BLaER1 treated with 17β-estradiol and CSF1 and Interleukin-3, amounts not matched to agents 10 nM and 100 nM (cell line): ENCODE measurements at regions not wholly inside any gene's neighbourhood (a gene's known extent, or its start where the extent isn't known, plus 50 kb on each side); places are given as distances from the start of the nearest gene placed in this dataset.
A peak's percentile ranks its signal among the peaks of the same experiment; 100 is the strongest.

ENCODE experiments used
- H3K27ac ChIP-seq, 11 experiments: shearing (Covaris generic); formaldehyde crosslinking; 2 replicates each; pipeline ENCODE4 v1.8.1; 2022
- H3K27me3 ChIP-seq, 11 experiments: shearing (Covaris generic); formaldehyde crosslinking; 2 replicates each; pipeline ENCODE4 v1.8.1; 2022
- H3K36me3 ChIP-seq, 11 experiments: shearing (Covaris generic); formaldehyde crosslinking; 2 replicates each; pipeline ENCODE4 v1.8.1; 2022
- H3K4me1 ChIP-seq, 10 experiments: shearing (Covaris generic); formaldehyde crosslinking; 2 replicates each; pipeline ENCODE4 v1.8.1; 2022
- H3K4me2 ChIP-seq, 11 experiments: shearing (Covaris generic); formaldehyde crosslinking; 2 replicates each; pipeline ENCODE4 v1.8.1; 2022
- H3K4me3 ChIP-seq, 10 experiments: shearing (Covaris generic); formaldehyde crosslinking; 2 replicates each; pipeline ENCODE4 v1.8.1; 2022
- H3K9ac ChIP-seq, 11 experiments: shearing (Covaris generic); formaldehyde crosslinking; 2 replicates each; pipeline ENCODE4 v1.8.1; 2022
- H3K9me3 ChIP-seq, 11 experiments: shearing (Covaris generic); formaldehyde crosslinking; replicated peaks in 1 of 11; 2 replicates each; pipeline ENCODE4 v1.8.1; 2022
- H4K20me1 ChIP-seq, 11 experiments: shearing (Covaris generic); formaldehyde crosslinking; 2 replicates each; pipeline ENCODE4 v1.8.1; 2022
- Cebpa-rat ChIP-seq, 11 experiments: shearing (Covaris generic); IDR thresholded peaks; 2 replicates each; pipeline ENCODE4 v1.8.1; 2022

DNA sequence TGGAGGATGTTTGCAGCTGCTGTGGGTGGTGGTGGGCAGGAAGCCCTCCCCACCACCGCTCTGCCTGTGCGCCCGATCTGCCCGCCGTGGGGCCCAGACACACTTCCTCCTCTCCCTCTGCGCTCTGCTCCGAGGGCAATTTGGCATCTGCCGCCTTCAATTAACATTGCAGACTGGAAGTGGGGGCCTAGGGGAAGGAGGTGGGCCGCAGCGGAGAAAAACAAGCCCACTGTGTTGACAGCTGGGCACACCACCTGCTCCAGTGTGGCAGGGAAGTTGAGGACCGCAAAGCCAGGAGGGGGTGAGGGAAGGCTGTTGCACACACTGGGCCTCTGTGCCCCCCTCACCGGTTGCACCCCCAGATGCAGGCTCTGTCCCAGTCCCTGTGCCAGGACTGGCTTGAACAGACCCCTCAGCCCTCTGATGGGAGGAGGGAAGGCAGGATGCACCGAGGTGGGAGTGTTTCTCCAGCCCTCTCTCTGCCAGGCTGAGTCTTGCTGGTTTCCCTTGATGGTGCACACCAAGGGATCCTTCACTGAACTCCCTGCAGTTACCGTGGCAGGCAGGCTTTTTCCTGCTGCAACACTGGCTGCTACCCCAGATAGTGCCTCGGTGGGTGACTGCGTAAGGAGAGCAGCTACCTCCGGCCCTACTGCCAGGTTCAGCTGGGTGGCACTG is 72.8 kb upstream of the MED9 start:
- Histone ChIP-seq H3K4me2 (peak overlapping the region; percentile 68 to 98 (median 92)), H3K27me3 (0 out of 22 replicates have a peak, but pooled peaks cover 0 to 4% (median 0%) of the 10 kb centered on the region in 11 experiments), H4K20me1 (no peaks in the 10 kb centered on the region), H3K27ac (peak overlapping the region in 10 of 11 experiments; percentile 34 to 93 (median 82); a peak in 18 of 22 replicates), H3K4me3 (peak overlapping the region in 8 of 10 experiments; percentile 4 to 46 (median 35); a peak in 9 of 20 replicates), H3K36me3 (no peaks in the 10 kb centered on the region), H3K9ac (peak overlapping the region in 9 of 11 experiments; percentile 38 to 81 (median 73); a peak in 17 of 22 replicates), H3K9me3 (no peaks in the 10 kb centered on the region), H3K4me1 (peaks cover 75 to 100% (median 98%) of the 10 kb centered on the region in 10 experiments)
- peak in 5 of 11 experiments; percentile 12 to 76 (median 17); a peak in 5 of 22 replicates for TF ChIP-seq Cebpa-rat (IDR thresholded peaks at IDR 0.05)

GRCh38 chr17:17405673-17406072 is 71.1 kb upstream of the MED9 start:
- H3K27me3 ChIP-seq: 0 out of 22 replicates have a peak, but pooled peaks cover 0 to 4% (median 0%) of the 10 kb centered on the region in 11 experiments
- peaks cover 76 to 100% (median 97%) of the 10 kb centered on the region in 10 experiments for H3K4me1 ChIP-seq
- peak overlapping the region in 8 of 11 experiments; percentile 69 to 93 (median 86); a peak in 15 of 22 replicates for H3K27ac ChIP-seq
- no peaks in the 10 kb centered on the region for H4K20me1 ChIP-seq
- TF ChIP-seq Cebpa-rat (IDR thresholded peaks at IDR 0.05): no peak
- H3K36me3 ChIP-seq: no peaks in the 10 kb centered on the region
- H3K9me3 ChIP-seq: no peaks in the 10 kb centered on the region
- peak overlapping the region in 4 of 11 experiments; percentile 73 to 81 (median 80); a peak in 8 of 22 replicates for H3K9ac ChIP-seq
- H3K4me3 ChIP-seq: no peak overlapping the region
- H3K4me2 ChIP-seq: peak overlapping the region in 10 of 11 experiments; percentile 2 to 98 (median 92); a peak in 18 of 22 replicates

DNA sequence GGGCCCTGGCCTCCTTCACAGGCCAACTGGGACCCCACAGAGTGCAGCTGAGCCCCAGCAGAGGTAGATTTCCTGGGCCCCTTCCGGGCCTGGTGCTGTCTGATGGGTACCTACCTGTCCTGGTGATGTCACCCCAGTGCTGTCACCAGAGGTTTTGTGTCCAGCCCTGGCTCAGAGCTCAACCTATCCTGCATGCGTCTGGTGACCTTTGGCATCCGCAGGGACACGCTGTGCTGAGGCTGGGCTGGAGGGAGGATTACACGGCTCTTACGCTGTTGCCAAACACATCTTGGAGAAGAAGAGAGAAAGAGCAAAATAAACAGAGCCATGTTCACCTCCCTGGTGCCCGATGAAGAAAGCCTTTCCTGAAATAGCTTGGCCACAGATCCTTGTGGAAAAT is 70.6 kb upstream of the MED9 start:
- Histone ChIP-seq H3K36me3 (no peaks in the 10 kb centered on the region), H3K9ac (peak overlapping the region in 4 of 11 experiments; percentile 22 to 81 (median 76); a peak in 5 of 22 replicates), H3K4me1 (peaks cover 70 to 100% (median 96%) of the 10 kb centered on the region in 10 experiments), H3K4me3 (no peak overlapping the region; a peak in 1 of 20 replicates), H3K4me2 (peak overlapping the region in 9 of 11 experiments; percentile 86 to 98 (median 92); a peak in 18 of 22 replicates), H3K27ac (peak overlapping the region in 8 of 11 experiments; percentile 50 to 93 (median 86); a peak in 15 of 22 replicates), H3K27me3 (0 out of 22 replicates have a peak, but pooled peaks cover 0 to 4% (median 0%) of the 10 kb centered on the region in 11 experiments), H4K20me1 (no peaks in the 10 kb centered on the region), H3K9me3 (no peaks in the 10 kb centered on the region)
- TF ChIP-seq Cebpa-rat (IDR thresholded peaks at IDR 0.05): no peak

- H3K9ac ChIP-seq: no peak overlapping the region
- peak in 9 of 11 experiments; percentile 55 to 92 (median 86); a peak in 16 of 22 replicates for TF ChIP-seq Cebpa-rat (IDR thresholded peaks at IDR 0.05)
- H3K4me1 ChIP-seq: peaks cover 64 to 99% (median 91%) of the 10 kb centered on the region in 10 experiments
- peak overlapping the region in 8 of 11 experiments; percentile 11 to 93 (median 64); a peak in 11 of 22 replicates for H3K27ac ChIP-seq
- H3K9me3 ChIP-seq: peaks cover 0 to 4% (median 0%) of the 10 kb centered on the region in 11 experiments; a peak in 1 of 22 replicates
- H3K4me2 ChIP-seq: peak overlapping the region; percentile 18 to 98 (median 86); a peak in 19 of 22 replicates
- no peaks in the 10 kb centered on the region for H3K36me3 ChIP-seq
- no peak overlapping the region for H3K4me3 ChIP-seq
- no peaks in the 10 kb centered on the region for H4K20me1 ChIP-seq
- H3K27me3 ChIP-seq: 0 out of 22 replicates have a peak, but pooled peaks cover 0 to 3% (median 0%) of the 10 kb centered on the region in 11 experiments
These were observed 68.5 kb upstream of the MED9 start for GRCh38 chr17:17408236-17408794.

DNA sequence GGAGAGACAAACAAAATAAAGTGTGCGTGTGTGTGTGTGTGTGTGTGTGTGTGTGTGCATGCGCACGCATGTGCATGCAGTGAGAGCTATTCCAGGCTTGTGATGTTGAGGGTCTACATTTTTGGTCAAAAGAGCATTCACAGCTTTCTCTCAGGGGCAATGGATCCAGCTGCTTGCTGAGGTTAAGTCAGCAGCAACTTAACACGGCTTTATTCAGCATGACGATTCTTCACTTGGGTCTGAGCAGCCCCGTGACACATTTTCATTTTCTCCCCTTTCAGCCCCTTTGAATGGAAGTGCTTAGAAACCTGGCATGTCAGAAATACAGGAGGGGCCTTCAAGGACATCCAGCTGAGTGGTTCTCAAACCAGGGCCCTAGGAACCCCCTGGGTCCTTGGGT is 66.4 kb upstream of the MED9 start:
- H3K9ac ChIP-seq: peak overlapping the region in 1 of 11 experiments; percentile 29; a peak in 1 of 22 replicates
- H3K4me3 ChIP-seq: no peak overlapping the region
- H3K27ac ChIP-seq: peak overlapping the region in 5 of 11 experiments; percentile 15 to 53 (median 35); a peak in 5 of 22 replicates
- H3K27me3 ChIP-seq: no peaks in the 10 kb centered on the region
- no peaks in the 10 kb centered on the region for H3K36me3 ChIP-seq
- peak overlapping the region in 10 of 11 experiments; percentile 14 to 96 (median 42); a peak in 18 of 22 replicates for H3K4me2 ChIP-seq
- TF ChIP-seq Cebpa-rat (IDR thresholded peaks at IDR 0.05): no peak
- H4K20me1 ChIP-seq: no peaks in the 10 kb centered on the region
- H3K9me3 ChIP-seq: peaks cover 0 to 4% (median 0%) of the 10 kb centered on the region in 11 experiments; a peak in 1 of 22 replicates
- H3K4me1 ChIP-seq: peaks cover 56 to 99% (median 91%) of the 10 kb centered on the region in 10 experiments

DNA sequence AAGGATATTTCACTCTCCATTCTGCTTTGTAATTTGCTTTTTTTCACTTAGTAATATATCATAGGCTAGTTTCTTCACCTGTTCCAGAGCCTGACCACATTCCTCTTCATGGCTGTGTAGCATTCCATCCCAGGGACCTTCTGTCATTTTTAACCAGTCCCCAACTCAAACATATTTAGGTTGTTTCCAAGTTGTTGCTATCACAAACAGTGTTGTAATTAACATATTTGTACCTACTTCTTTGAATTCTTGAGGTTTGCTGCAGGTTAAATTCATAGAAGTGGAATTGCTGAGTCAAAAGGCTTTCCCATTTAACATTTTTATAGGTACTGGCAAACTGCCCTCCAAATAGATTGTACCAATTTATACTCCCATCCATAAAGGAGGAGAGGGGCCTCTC is 65.1 kb upstream of the MED9 start:
- Histone ChIP-seq H3K27me3 (no peaks in the 10 kb centered on the region), H3K4me3 (no peak overlapping the region), H3K36me3 (no peaks in the 10 kb centered on the region), H4K20me1 (no peaks in the 10 kb centered on the region), H3K27ac (peak overlapping the region in 5 of 11 experiments; percentile 5 to 94 (median 39); a peak in 5 of 22 replicates), H3K4me1 (peaks cover 53 to 99% (median 90%) of the 10 kb centered on the region in 10 experiments), H3K9me3 (peaks cover 0 to 5% (median 0%) of the 10 kb centered on the region in 11 experiments; a peak in 1 of 22 replicates), H3K4me2 (peak overlapping the region in 7 of 11 experiments; percentile 26 to 86 (median 75); a peak in 9 of 22 replicates), H3K9ac (no peak overlapping the region)
- no peak for TF ChIP-seq Cebpa-rat (IDR thresholded peaks at IDR 0.05)

DNA sequence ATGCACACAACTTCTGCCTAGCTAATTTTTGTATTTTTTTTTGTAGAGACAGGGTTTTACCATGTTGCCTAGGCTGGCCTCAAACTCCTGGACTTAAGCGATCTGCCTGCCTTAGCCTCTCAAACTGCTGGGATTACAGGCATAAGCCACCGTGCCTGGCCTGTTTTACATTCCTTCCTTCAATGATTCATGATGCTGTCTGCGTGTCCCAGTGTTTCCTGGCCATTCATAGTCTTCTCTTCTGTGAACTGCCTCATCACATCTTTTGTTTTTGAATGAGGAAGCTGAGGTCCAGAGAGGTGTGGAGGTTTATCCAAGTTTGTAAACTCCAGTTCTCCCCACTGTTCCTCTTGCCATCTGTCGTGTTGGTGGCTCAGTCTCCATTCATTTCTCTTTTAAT is 64.5 kb upstream of the MED9 start:
- H3K9me3 ChIP-seq: peaks cover 0 to 5% (median 0%) of the 10 kb centered on the region in 11 experiments; a peak in 1 of 22 replicates
- no peaks in the 10 kb centered on the region for H3K27me3 ChIP-seq
- H3K4me1 ChIP-seq: peaks cover 53 to 99% (median 90%) of the 10 kb centered on the region in 10 experiments
- peak overlapping the region in 9 of 11 experiments; percentile 1 to 94 (median 29); a peak in 12 of 22 replicates for H3K27ac ChIP-seq
- no peaks in the 10 kb centered on the region for H4K20me1 ChIP-seq
- H3K4me3 ChIP-seq: no peak overlapping the region
- H3K9ac ChIP-seq: peak overlapping the region in 1 of 11 experiments; percentile 4; a peak in 1 of 22 replicates
- no peak for TF ChIP-seq Cebpa-rat (IDR thresholded peaks at IDR 0.05)
- peak overlapping the region; percentile 0 to 86 (median 75); a peak in 18 of 22 replicates for H3K4me2 ChIP-seq
- no peaks in the 10 kb centered on the region for H3K36me3 ChIP-seq

DNA sequence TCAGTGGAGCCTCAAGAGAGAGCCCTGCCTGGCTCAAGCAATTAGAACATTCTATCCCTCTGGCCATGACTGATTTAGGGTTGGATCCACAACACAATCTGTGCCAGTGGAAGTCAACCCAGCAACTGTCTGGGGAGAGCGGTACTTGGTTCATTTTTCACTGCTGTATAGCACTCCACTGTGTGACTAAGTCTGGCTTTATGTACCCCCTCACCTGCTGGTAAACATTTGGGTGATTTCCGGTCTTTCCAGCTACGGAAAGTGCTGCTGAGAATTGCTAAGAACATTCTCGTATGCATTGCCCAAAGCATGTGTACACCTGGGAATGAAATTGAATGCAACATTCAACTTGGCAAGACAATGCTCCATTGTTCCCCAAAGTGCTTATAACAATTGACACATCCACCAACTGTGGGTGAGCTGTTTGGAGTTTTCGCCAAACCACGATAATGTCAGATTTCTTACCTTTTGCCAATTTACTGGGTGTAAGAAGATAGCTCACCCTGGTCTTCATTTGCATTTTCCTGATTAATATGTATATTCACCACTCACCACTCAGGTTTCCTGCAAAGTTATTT is 63.5 kb upstream of the MED9 start:
- Histone ChIP-seq H3K9me3 (peaks cover 0 to 5% (median 0%) of the 10 kb centered on the region in 11 experiments; a peak in 1 of 22 replicates), H3K27ac (peak overlapping the region in 8 of 11 experiments; percentile 10 to 94 (median 92); a peak in 13 of 22 replicates), H3K4me3 (no peak overlapping the region), H3K4me1 (peaks cover 48 to 99% (median 90%) of the 10 kb centered on the region in 10 experiments), H4K20me1 (no peaks in the 10 kb centered on the region), H3K36me3 (no peaks in the 10 kb centered on the region), H3K4me2 (peak overlapping the region; percentile 31 to 86 (median 75); a peak in 20 of 22 replicates), H3K9ac (no peak overlapping the region; a peak in 2 of 22 replicates), H3K27me3 (no peaks in the 10 kb centered on the region)
- TF ChIP-seq Cebpa-rat (IDR thresholded peaks at IDR 0.05): no peak
